Activated B cell treated with CpG ODN at 0.5 μM for 24 hours (primary cell): ENCODE measurements at regions not wholly inside any gene's neighbourhood (a gene's known extent, or its start where the extent isn't known, plus 50 kb on each side); places are given as distances from the start of the nearest gene placed in this dataset.

Experiments
- ATAC-seq: fragments of 200-7000 bp; cut with Tn5 transposase; one replicate; pipeline ENCODE4 v1.10.0; 2021; ENCODE audit warnings: low read depth, mild to moderate bottlenecking, moderate library complexity
- CTCF ChIA-PET: fragments of 350-600 bp; sonication (Branson Sonifier 250); formaldehyde crosslinking; loops from one replicate; lab custom pipeline; 2021; ENCODE audit warnings: antibody characterized with exemption; lab: Charles Lee
- POLR2A ChIA-PET: fragments of 350-600 bp; sonication (Branson Sonifier 250); formaldehyde crosslinking; loops from one replicate; lab custom pipeline; 2021; ENCODE audit warnings: antibody characterized with exemption; lab: Charles Lee
- DNase-seq: peaks from one replicate; pipeline ENCODE4 v3.0.0; 2022
- H3K27ac Mint-ChIP-seq: one replicate; pipeline ENCODE4 v1.8.0; 2020; ENCODE audit warnings: mixed read lengths
- H3K27me3 Mint-ChIP-seq: one replicate; pipeline ENCODE4 v1.8.0; 2021; ENCODE audit warnings: mixed read lengths
- H3K36me3 Mint-ChIP-seq: one replicate; pipeline ENCODE4 v1.8.0; 2021; ENCODE audit warnings: low read depth, mixed read lengths
- H3K4me1 Mint-ChIP-seq: one replicate; pipeline ENCODE4 v1.8.0; 2021; ENCODE audit warnings: mixed read lengths
- H3K4me3 Mint-ChIP-seq: one replicate; pipeline ENCODE4 v1.8.0; 2020; ENCODE audit warnings: mild to moderate bottlenecking, mixed read lengths
- H3K9me3 Mint-ChIP-seq: one replicate; pipeline ENCODE4 v1.8.0; 2020; ENCODE audit warnings: mixed read lengths
- intact Hi-C: fragments of 100-400 bp; cut with micrococcal nuclease; formaldehyde crosslinking; loops from one replicate; pipeline ENCODE4 v1.15.1; 2024
- TF ChIP-seq, protein P1 (sequence below): fragments of 200-600 bp; IDR thresholded peaks from one replicate; pipeline ENCODE4 v1.8.0; 2022; ENCODE audit warnings: antibody characterized with exemption, mild to moderate bottlenecking

DNA sequence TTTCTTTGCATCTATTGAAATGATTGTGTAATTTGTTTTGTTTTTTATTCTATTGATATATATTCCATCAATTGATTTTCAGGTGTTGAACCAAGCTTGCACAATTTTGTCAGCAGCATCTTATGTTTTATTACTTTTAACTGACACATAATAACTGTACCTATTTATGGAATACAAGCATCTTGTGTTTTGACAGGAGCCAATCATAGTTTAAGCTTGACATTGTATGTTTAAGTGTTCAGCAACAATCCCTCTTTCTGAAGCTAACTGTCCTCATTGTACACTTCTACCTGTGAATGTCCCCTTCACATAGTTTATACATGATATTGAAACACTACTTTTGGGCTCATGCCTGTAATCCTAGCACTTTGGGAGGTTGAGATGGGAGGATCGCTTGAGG, 1017.6 kb upstream of the GYPC start:
- no peaks in the 10 kb centered on the region for H3K9me3 Mint-ChIP-seq
- DNase-seq (no peak), ATAC-seq (no peak)
- TF ChIP-seq, protein P1, sequence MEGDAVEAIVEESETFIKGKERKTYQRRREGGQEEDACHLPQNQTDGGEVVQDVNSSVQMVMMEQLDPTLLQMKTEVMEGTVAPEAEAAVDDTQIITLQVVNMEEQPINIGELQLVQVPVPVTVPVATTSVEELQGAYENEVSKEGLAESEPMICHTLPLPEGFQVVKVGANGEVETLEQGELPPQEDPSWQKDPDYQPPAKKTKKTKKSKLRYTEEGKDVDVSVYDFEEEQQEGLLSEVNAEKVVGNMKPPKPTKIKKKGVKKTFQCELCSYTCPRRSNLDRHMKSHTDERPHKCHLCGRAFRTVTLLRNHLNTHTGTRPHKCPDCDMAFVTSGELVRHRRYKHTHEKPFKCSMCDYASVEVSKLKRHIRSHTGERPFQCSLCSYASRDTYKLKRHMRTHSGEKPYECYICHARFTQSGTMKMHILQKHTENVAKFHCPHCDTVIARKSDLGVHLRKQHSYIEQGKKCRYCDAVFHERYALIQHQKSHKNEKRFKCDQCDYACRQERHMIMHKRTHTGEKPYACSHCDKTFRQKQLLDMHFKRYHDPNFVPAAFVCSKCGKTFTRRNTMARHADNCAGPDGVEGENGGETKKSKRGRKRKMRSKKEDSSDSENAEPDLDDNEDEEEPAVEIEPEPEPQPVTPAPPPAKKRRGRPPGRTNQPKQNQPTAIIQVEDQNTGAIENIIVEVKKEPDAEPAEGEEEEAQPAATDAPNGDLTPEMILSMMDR: no peak
- intact Hi-C loops: no loop called here
- H3K36me3 Mint-ChIP-seq: no peaks in the 10 kb centered on the region
- POLR2A ChIA-PET: no interaction called here
- H3K4me1 Mint-ChIP-seq: no peaks in the 10 kb centered on the region
- H3K27ac Mint-ChIP-seq: no peak overlapping the region
- H3K27me3 Mint-ChIP-seq: no peaks in the 10 kb centered on the region
- H3K4me3 Mint-ChIP-seq: no peak overlapping the region
- CTCF ChIA-PET: no interaction called here

DNA sequence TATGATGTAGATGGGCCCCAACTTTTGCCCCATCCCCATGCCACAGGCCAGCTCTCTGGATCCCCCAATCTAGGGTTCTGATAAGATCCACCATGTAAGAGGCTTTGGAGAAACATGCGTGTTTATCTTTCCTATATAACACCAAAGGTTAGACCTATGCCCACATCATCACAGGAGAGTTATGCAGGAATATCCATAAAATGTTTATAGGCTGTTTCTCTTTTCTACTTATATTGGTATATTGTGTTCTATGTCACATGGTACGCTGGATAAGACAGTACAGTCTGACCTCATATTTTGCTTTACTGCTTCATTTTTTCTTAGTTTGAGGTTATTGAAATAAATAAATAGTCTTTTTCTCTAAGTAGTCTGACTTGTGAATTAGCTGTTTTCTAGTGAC, 1013.9 kb upstream of the GYPC start:
- ATAC-seq: no peak
- TF ChIP-seq, protein P1: no peak
- H3K9me3 Mint-ChIP-seq: no peaks in the 10 kb centered on the region

DNA sequence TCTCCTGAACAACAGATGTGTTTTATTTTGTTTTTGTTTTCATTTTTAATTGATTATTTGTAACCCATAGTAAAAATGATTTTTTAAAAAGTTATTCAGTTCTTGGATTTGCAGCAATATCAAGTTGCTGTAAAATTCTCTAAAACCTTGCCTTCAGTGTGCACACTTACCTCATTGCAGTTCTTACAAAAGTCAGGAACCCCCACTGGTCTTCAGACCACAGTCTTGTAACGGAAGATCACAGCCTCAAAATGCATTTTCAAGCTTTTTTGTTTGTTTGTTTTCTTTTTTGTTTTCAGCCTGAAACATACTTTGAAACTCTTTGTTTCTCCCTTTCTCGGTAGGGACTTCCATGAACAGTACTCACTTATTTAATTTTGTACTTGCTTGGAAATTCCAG, 1012.8 kb upstream of the GYPC start:
- Mint-ChIP-seq H3K4me3 (no peak overlapping the region), H3K36me3 (no peaks in the 10 kb centered on the region), H3K27me3 (no peaks in the 10 kb centered on the region), H3K4me1 (no peaks in the 10 kb centered on the region), H3K27ac (no peak overlapping the region), H3K9me3 (no peaks in the 10 kb centered on the region)
- TF ChIP-seq, protein P1: no peak
- no peak for ATAC-seq
- intact Hi-C loops: no loop called here
- POLR2A ChIA-PET: no interaction called here
- no peak for DNase-seq
- CTCF ChIA-PET: no interaction called here

More for the DNA sequence above, 1013.9 kb upstream of the GYPC start:
- Mint-ChIP-seq H3K27ac (no peak overlapping the region), H3K36me3 (no peaks in the 10 kb centered on the region), H3K27me3 (no peaks in the 10 kb centered on the region), H3K4me1 (no peaks in the 10 kb centered on the region), H3K4me3 (no peak overlapping the region)
- ChIA-PET POLR2A (no interaction called here), CTCF (no interaction called here)
- DNase-seq: no peak
- intact Hi-C loops: no loop called here

DNA sequence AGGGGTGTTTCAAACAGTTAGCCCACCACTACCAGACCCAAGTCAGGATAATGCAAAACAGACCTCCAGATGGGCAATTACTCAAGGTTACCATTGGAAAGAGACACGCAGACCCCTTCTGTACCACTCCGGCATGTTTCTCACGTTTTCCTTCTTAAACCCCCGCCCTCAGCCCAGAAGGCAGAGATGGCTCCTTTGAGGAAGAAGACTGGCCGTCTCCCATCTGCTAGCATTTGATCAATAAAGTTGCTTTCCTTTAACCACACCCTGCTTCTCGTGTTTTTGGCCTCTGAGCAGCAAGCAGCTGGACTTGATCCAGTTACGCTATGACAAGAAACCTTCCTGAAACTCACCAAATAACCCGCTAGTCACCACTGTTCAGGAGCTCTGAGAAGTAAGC, 1012.4 kb upstream of the GYPC start:
- no peak overlapping the region for H3K4me3 Mint-ChIP-seq
- no peaks in the 10 kb centered on the region for H3K27me3 Mint-ChIP-seq
- CTCF ChIA-PET: no interaction called here

DNA sequence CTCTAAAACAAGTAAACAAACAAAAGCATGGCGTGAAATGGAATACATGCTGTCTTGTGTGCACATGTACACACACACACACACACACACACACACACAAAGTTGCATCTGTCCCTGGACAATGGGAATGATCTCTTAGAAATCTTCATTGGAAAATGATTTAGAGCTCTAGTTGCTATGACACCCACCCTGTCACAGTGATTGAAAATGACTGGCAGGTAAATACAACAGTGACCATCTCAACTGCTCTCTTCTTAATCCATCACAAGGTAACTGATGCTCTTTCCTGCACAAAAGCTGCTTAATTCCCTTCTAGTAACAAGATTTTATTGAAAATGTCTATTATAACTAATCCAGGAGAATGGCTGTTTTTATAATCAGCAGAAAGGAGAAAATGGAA, 1011.7 kb upstream of the GYPC start:
- intact Hi-C loops: no loop called here
- H3K4me3 Mint-ChIP-seq: no peak overlapping the region
- ChIA-PET CTCF (no interaction called here), POLR2A (no interaction called here)
- no peaks in the 10 kb centered on the region for H3K27me3 Mint-ChIP-seq
- TF ChIP-seq, protein P1: no peak
- H3K27ac Mint-ChIP-seq: no peak overlapping the region
- H3K4me1 Mint-ChIP-seq: no peaks in the 10 kb centered on the region
- ATAC-seq (no peak), DNase-seq (no peak)
- no peaks in the 10 kb centered on the region for H3K9me3 Mint-ChIP-seq
- H3K36me3 Mint-ChIP-seq: no peaks in the 10 kb centered on the region

More for the DNA sequence above, 1012.4 kb upstream of the GYPC start:
- H3K4me1 Mint-ChIP-seq: no peaks in the 10 kb centered on the region
- H3K9me3 Mint-ChIP-seq: no peaks in the 10 kb centered on the region
- POLR2A ChIA-PET: no interaction called here
- TF ChIP-seq, protein P1: no peak
- DNase-seq: no peak
- H3K27ac Mint-ChIP-seq: no peak overlapping the region
- intact Hi-C loops: no loop called here
- no peak for ATAC-seq
- no peaks in the 10 kb centered on the region for H3K36me3 Mint-ChIP-seq
